H9 (cell line): ENCODE measurements at regions not wholly inside any gene's neighbourhood (a gene's known extent, or its start where the extent isn't known, plus 50 kb on each side); places are given as distances from the start of the nearest gene placed in this dataset.

Source experiments
- DNase-seq: peaks from one replicate; pipeline ENCODE4 v3.0.0-alpha.2; 2017
- H2AFZ ChIP-seq: one replicate; pipeline ENCODE4 v1.6.1; 2013; ENCODE audit warnings: mild to moderate bottlenecking, low read length, control low read depth, moderate library complexity
- H2AK5ac ChIP-seq: 2 replicates; pipeline ENCODE4 v1.6.1; 2013; ENCODE audit warnings: low read length, control low read depth, mixed read lengths; ENCODE audit not compliant: insufficient read length
- H2BK120ac ChIP-seq: one replicate; pipeline ENCODE4 v1.6.1; 2013; ENCODE audit warnings: low read depth, mild to moderate bottlenecking, low read length, control low read depth, inconsistent platforms; ENCODE audit not compliant: poor library complexity, severe bottlenecking
- H2BK12ac ChIP-seq: 2 replicates; pipeline ENCODE4 v1.6.1; 2013; ENCODE audit warnings: low read length, control low read depth, mixed read lengths, low read depth; ENCODE audit not compliant: insufficient read length
- H2BK15ac ChIP-seq: 2 replicates; pipeline ENCODE4 v1.6.1; 2013; ENCODE audit warnings: low read depth, low read length, control low read depth
- H2BK20ac ChIP-seq: one replicate; pipeline ENCODE4 v1.6.1; 2013; ENCODE audit warnings: low read depth, mild to moderate bottlenecking, low read length, control low read depth, inconsistent platforms; ENCODE audit not compliant: poor library complexity, severe bottlenecking
- H2BK5ac ChIP-seq: 2 replicates; pipeline ENCODE4 v1.6.1; 2013; ENCODE audit warnings: low read length, control low read depth, mixed read lengths; ENCODE audit not compliant: insufficient read length
- H3K14ac ChIP-seq: 2 replicates; pipeline ENCODE4 v1.6.1; 2013; ENCODE audit warnings: low read length, control low read depth; ENCODE audit not compliant: insufficient read depth
- H3K18ac ChIP-seq: 2 replicates; pipeline ENCODE4 v1.6.1; 2013; ENCODE audit warnings: low read depth, mild to moderate bottlenecking, mixed read lengths, low read length, control low read depth; ENCODE audit not compliant: insufficient read length
- H3K23ac ChIP-seq: 2 replicates; pipeline ENCODE4 v1.6.1; 2013; ENCODE audit warnings: low read length, control low read depth, mixed read lengths, low read depth; ENCODE audit not compliant: insufficient read length
- H3K23me2 ChIP-seq: 2 replicates; pipeline ENCODE4 v1.6.1; 2013; ENCODE audit warnings: low read depth, mild to moderate bottlenecking, mixed read lengths, low read length, control low read depth; ENCODE audit not compliant: insufficient read length, poor library complexity, severe bottlenecking
- H3K27ac ChIP-seq: 2 replicates; pipeline ENCODE4 v1.5.1; 2013; ENCODE audit warnings: low read length, control low read depth, mixed read lengths, low read depth; ENCODE audit not compliant: insufficient read length
- H3K27me3 ChIP-seq: 2 replicates; pipeline ENCODE4 v1.6.1; 2013; ENCODE audit warnings: low read length, control low read depth, inconsistent platforms; ENCODE audit not compliant: insufficient read depth
- H3K4ac ChIP-seq: 2 replicates; pipeline ENCODE4 v1.6.1; 2013; ENCODE audit warnings: low read depth, mild to moderate bottlenecking, control low read depth, inconsistent platforms, low read length, moderate library complexity
- H3K4me1 ChIP-seq: 2 replicates; pipeline ENCODE4 v1.6.1; 2013; ENCODE audit warnings: low read length, control low read depth, inconsistent platforms; ENCODE audit not compliant: insufficient read depth
- H3K4me2 ChIP-seq: 2 replicates; pipeline ENCODE4 v1.6.1; 2013; ENCODE audit warnings: low read length, control low read depth, mixed read lengths; ENCODE audit not compliant: insufficient read length, insufficient read depth
- H3K56ac ChIP-seq: 2 replicates; pipeline ENCODE4 v1.6.1; 2013; ENCODE audit warnings: low read depth, mild to moderate bottlenecking, mixed read lengths, low read length, control low read depth; ENCODE audit not compliant: insufficient read length
- H3K79me1 ChIP-seq: 2 replicates; pipeline ENCODE4 v1.6.1; 2013; ENCODE audit warnings: low read depth, mild to moderate bottlenecking, moderate library complexity, low read length, control low read depth, inconsistent platforms; ENCODE audit not compliant: insufficient read depth, poor library complexity, severe bottlenecking
- H3K79me2 ChIP-seq: 2 replicates; pipeline ENCODE4 v1.6.1; 2013; ENCODE audit warnings: low read length, control low read depth, inconsistent platforms; ENCODE audit not compliant: insufficient read depth
- H3K9ac ChIP-seq: 2 replicates; pipeline ENCODE4 v1.6.1; 2013; ENCODE audit warnings: low read length, control low read depth, mixed read lengths; ENCODE audit not compliant: insufficient read length; ENCODE audit errors: extremely low read depth
- H3K9me3 ChIP-seq: one replicate; pipeline ENCODE4 v1.6.1; 2013; ENCODE audit warnings: low read depth, low read length, inconsistent platforms; ENCODE audit not compliant: control insufficient read depth
- H3T11ph ChIP-seq: one replicate; pipeline ENCODE4 v1.6.1; 2013; ENCODE audit warnings: mild to moderate bottlenecking, low read length, control low read depth, inconsistent platforms
- H4K20me1 ChIP-seq: one replicate; pipeline ENCODE4 v1.6.1; 2013; ENCODE audit not compliant: control insufficient read depth, insufficient read length, insufficient read depth
- H4K5ac ChIP-seq: 2 replicates; pipeline ENCODE4 v1.6.1; 2013; ENCODE audit warnings: low read depth, mild to moderate bottlenecking, mixed read lengths, low read length, control low read depth; ENCODE audit not compliant: insufficient read length
- H4K8ac ChIP-seq: replicated peaks from 2 replicates; pipeline ENCODE4 v1.6.1; 2013; ENCODE audit warnings: low read length, control low read depth, mixed read lengths, low read depth; ENCODE audit not compliant: insufficient read length
- H4K91ac ChIP-seq: 2 replicates; pipeline ENCODE4 v1.6.1; 2013; ENCODE audit warnings: low read depth, mild to moderate bottlenecking, moderate library complexity, mixed read lengths, low read length, control low read depth; ENCODE audit not compliant: insufficient read length
- H3K27ac Mint-ChIP-seq, 3 experiments: 2 replicates in 2 of 3; 3 replicates in 1 of 3; pipeline ENCODE4 v1.8.0; 2020 to 2021; ENCODE audit warnings: mixed read lengths in 3 of 3, mild to moderate bottlenecking in 1 of 3, moderate library complexity in 1 of 3
- H3K27me3 Mint-ChIP-seq: 2 replicates; pipeline ENCODE4 v1.8.0; 2021; ENCODE audit warnings: low read depth, mild to moderate bottlenecking, moderate library complexity, mixed read lengths
- H3K36me3 Mint-ChIP-seq, 3 experiments: 2 replicates in 2 of 3; 3 replicates in 1 of 3; pipeline ENCODE4 v1.8.0; 2020 to 2021; ENCODE audit warnings: low read depth in 3 of 3, mixed read lengths in 3 of 3; ENCODE audit not compliant: insufficient read depth in 1 of 3
- H3K4me1 Mint-ChIP-seq, 2 experiments: 2 replicates each; pipeline ENCODE4 v1.8.0; 2020; ENCODE audit warnings: mixed read lengths in 2 of 2
- H3K4me3 Mint-ChIP-seq, 2 experiments: 2 replicates in 1 of 2; 3 replicates in 1 of 2; pipeline ENCODE4 v1.8.0; 2020 to 2021; ENCODE audit warnings: mild to moderate bottlenecking in 2 of 2, mixed read lengths in 2 of 2, moderate library complexity in 1 of 2
- H3K9me3 Mint-ChIP-seq, 2 experiments: 2 replicates in 1 of 2; 3 replicates in 1 of 2; pipeline ENCODE4 v1.8.0; 2020; ENCODE audit warnings: mild to moderate bottlenecking in 2 of 2, mixed read lengths in 2 of 2, moderate library complexity in 1 of 2
- CTCF ChIP-seq: fragments of 200-600 bp; sonication (generic); conservative IDR thresholded peaks from 3 replicates; pipeline ENCODE4 v1.8.0; 2021; ENCODE audit warnings: antibody characterized with exemption, mild to moderate bottlenecking

- H4K91ac ChIP-seq: no peak overlapping the region
- H3K4me1 Mint-ChIP-seq: no peaks in the 10 kb centered on the region
- no peak overlapping the region for H3K14ac ChIP-seq
- no peaks in the 10 kb centered on the region for H3K79me1 ChIP-seq
- H2AFZ ChIP-seq: no peak overlapping the region
- H3K4me3 Mint-ChIP-seq: no peak overlapping the region
- no peak overlapping the region for H4K5ac ChIP-seq
- no peaks in the 10 kb centered on the region for H3K27me3 Mint-ChIP-seq
- H4K8ac ChIP-seq: no peak overlapping the region
- H3K4me2 ChIP-seq: no peak overlapping the region
- H3K4me1 ChIP-seq: no peaks in the 10 kb centered on the region
- no peak overlapping the region for H3K27ac Mint-ChIP-seq
- H3K23me2 ChIP-seq: no peaks in the 10 kb centered on the region
- H3K56ac ChIP-seq: no peak overlapping the region
- no peak overlapping the region for H2BK15ac ChIP-seq
- H3K36me3 Mint-ChIP-seq: no peaks in the 10 kb centered on the region; a peak in 2 of 7 replicates
- no peak overlapping the region for H2AK5ac ChIP-seq
- no peaks in the 10 kb centered on the region for H3K27me3 ChIP-seq
- H3K23ac ChIP-seq: no peak overlapping the region
- no peaks in the 10 kb centered on the region for H3K79me2 ChIP-seq
- H3K27ac ChIP-seq: no peak overlapping the region
- no peak overlapping the region for H3K4ac ChIP-seq
- no peak overlapping the region for H2BK120ac ChIP-seq
- no peak overlapping the region for H2BK20ac ChIP-seq
- no peak overlapping the region for H2BK5ac ChIP-seq
- peaks cover 0 to 5% of the 10 kb centered on the region in 2 experiments; a peak in 2 of 5 replicates for H3K9me3 Mint-ChIP-seq
- no peaks in the 10 kb centered on the region for H3K9me3 ChIP-seq
- no peak overlapping the region for H3T11ph ChIP-seq
- no peaks in the 10 kb centered on the region for H4K20me1 ChIP-seq
- no peak for DNase-seq
- H2BK12ac ChIP-seq: no peak overlapping the region
- no peak for TF ChIP-seq CTCF
- no peak overlapping the region for H3K9ac ChIP-seq
- H3K18ac ChIP-seq: no peak overlapping the region
Observed at GRCh38 chr1:195462646-195463045, 1145.6 kb downstream of the KCNT2 start.
